GM18907 (cell line): ENCODE measurements at regions not wholly inside any gene's neighbourhood (a gene's known extent, or its start where the extent isn't known, plus 50 kb on each side); places are given as distances from the start of the nearest gene placed in this dataset.
"Not testable (repeated sequence)": the region's sequence is repeated elsewhere in the genome, so short reads cannot be mapped to it uniquely, and the experiment has no call there.

Experiments used
- ATAC-seq: cut with Tn5 transposase; IDR thresholded peaks from one replicate; pipeline ENCODE4 v1.9.1; 2021; ENCODE audit warnings: mild to moderate bottlenecking, moderate library complexity; ENCODE audit not compliant: unreplicated experiment

DNA sequence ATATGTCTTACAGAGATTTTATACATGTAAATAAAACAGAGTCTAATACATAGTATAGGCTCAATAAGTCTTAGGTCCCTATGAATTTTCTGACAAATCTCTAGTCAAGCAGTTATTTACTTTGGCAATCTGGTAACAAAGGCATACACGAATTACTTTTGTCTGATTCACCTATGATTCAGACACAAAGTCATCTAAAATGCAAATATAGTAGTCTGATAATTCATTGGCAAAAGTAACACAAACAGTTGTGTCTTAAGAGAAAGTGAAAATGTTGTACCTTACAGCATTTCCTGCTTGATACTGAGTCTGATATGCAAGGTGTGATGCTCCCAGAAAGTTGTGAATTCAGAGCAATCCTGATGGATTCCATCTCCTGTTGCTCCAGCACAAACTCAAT is 209.4 kb upstream of the PRSS1 start:
- ATAC-seq = no peak

- no peak for ATAC-seq
These were observed 211.5 kb upstream of the PRSS1 start for GRCh38 chr7:142537760-142538159.

GRCh38 chr7:142535123-142535779 is 214.0 kb upstream of the PRSS1 start:
- ATAC-seq = peak; percentile 96

DNA sequence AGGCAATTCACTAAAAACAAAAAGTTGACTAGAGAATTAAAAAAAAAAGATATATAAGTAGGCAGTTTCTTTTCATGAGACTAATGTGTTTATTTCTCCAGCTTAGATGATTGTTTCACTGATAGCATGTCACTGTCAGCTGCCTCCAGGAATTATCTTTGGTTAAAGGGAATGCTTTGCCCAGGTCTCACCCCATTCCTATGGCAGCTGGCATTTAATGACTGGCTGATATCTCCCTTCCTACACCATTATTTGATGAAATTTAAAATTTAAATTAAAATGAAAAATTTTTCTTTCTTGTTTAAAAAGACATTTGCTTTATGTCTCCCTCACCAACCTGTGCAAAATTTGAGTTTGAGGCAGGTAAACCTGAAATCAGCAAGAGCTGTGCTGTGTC is 214.5 kb upstream of the PRSS1 start:
- ATAC-seq = no peak

DNA sequence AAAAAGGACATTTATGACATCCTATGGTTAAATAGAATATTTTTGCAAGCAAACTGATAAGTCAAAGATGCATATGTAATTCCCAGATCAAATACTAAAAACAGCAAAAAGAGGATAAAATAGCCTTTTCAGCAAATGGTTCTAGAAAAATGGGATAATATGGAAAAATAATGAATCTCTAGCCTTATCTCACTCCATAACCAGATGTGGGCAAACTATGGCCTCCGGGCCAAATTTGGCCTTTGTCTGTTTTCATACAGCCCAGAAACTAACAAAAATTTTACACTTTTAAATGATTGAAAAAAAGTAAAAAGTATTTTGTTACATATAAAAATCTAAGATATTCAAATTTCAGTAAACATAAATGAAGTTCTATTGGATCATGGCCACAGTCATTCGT is 215.4 kb upstream of the PRSS1 start:
- ATAC-seq = no peak

GRCh38 chr7:142529591-142529990 is 219.7 kb upstream of the PRSS1 start:
- no peak for ATAC-seq

GRCh38 chr7:142528608-142529408 is 220.5 kb upstream of the PRSS1 start:
- no peak for ATAC-seq

DNA sequence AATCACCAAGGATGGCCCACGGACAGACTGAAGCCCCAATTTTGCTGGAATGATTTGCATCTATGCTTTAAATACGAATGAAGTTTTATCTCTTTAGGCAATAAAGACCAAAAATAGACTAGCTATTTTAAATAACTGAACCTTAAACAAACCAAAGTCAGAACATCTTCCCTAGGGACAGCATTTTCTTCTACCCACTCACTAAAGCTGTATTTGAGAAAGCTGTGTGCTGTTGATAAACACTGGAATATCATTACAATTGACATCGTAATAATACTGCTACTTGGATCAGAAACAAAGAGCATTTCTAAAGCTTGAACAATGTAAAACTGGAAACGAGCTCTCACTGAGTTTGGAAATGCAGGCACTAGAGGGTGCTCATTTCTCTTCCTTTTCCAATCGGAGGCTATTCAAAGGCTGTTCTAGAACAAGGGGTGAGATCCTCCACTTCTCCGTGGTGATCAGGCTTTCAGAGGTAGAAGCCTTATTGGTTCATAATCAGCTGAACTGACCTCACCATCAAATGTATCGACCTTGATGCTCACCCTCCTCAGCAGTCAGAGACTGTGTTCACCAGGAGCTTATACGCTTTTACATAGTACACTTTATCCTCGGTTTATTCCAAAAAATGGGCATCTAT is 225.3 kb upstream of the PRSS1 start:
- ATAC-seq = no peak

GRCh38 chr7:142522735-142523134 is 226.5 kb upstream of the PRSS1 start:
- no peak for ATAC-seq

GRCh38 chr7:142520885-142521284 is 228.4 kb upstream of the PRSS1 start:
- ATAC-seq = not testable (repeated sequence)

DNA sequence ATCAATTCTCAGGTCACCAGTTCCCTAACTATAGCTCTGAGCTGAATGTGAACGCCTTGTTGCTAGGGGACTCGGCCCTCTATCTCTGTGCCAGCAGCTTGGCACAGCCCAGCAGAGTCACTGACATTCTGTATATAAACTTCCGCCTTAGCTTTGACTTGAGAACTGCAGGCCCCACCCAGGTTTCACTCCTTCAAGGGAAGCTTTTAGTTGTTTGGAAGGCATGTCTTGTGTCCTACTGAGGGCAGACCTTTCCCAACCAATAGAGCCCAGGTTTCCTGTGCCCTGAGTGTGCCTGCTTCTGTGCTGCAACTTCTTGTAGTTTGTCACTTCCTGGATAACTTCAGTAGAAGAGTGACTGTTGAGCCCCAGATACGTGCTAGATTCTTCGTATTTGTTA is 228.8 kb upstream of the PRSS1 start:
- ATAC-seq = not testable (repeated sequence)

GRCh38 chr7:142519079-142520078 is 229.9 kb upstream of the PRSS1 start:
- ATAC-seq = no peak

DNA sequence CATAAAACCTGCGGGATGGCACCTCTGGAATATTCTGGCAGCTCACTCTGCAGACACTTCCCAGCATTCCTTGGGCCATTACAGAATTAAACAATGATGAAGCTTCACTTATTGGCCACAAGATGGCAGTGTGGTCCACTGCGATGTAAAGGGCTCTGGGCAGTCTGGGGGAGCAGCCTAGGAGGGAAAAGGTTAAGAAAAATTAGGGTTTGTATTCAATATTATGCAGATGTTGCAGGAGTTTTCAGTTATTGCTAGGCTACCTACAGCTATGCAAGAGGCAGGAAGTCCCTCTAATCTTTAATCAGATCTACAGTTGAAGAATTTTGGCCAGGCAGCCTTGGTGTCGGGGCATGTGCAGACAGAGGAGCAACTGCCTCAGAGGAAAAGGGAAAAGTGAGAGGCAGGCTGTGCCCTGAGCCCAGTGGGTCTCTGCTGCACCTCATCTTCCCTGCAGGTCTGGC is 233.2 kb upstream of the PRSS1 start:
- ATAC-seq = peak; percentile 94

GRCh38 chr7:142514716-142515115 is 234.6 kb upstream of the PRSS1 start:
- not testable (repeated sequence) for ATAC-seq

GRCh38 chr7:142513178-142513955 is 235.9 kb upstream of the PRSS1 start:
- ATAC-seq = no peak

DNA sequence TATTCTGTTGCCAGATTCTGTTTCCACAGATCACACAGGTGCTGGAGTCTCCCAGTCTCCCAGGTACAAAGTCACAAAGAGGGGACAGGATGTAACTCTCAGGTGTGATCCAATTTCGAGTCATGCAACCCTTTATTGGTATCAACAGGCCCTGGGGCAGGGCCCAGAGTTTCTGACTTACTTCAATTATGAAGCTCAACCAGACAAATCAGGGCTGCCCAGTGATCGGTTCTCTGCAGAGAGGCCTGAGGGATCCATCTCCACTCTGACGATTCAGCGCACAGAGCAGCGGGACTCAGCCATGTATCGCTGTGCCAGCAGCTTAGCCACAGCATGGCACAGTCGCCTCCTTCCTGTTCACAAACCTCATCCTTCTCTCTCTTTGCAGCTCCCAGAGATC is 237.5 kb upstream of the PRSS1 start:
- no peak for ATAC-seq

DNA sequence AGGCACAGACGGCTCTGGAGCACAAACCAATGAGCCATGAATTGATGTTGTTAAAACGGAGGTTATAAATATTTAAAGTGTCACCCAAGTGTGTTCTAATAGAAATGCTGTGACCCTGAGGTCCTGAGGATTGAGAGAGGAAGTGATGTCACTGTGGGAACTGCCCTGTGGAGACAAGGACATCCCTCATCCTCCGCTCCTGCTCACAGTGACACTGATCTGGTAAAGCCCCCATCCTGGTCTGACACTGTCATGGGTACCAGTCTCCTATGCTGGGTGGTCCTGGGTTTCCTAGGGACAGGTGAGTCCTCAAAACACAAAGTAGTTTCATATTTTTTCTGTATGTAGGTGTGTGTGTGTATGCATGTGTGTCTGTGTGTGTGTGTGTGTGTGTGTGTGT is 237.9 kb upstream of the PRSS1 start:
- ATAC-seq = no peak

DNA sequence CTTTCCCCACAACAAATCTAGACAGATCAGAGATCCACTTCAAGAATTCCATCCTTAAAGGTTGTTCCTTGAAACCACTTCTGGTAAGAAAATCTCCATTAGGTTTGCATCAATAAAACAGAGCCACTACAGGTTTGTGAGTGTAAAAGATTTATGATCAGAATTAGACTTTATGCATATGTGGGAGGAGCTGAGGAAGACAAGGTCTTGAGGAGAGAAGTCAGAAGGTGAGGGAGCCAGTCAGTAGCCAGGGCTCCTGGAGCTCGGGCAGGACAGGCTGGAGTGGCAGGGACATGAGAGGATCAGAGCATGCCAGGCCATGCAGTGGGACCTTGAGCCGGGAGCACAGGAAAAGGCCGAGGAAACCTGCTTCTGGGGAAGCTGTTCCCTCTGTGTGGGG is 240.0 kb upstream of the PRSS1 start:
- ATAC-seq = not testable (repeated sequence)

- ATAC-seq = no peak
These were observed 241.0 kb upstream of the PRSS1 start for GRCh38 chr7:142508251-142508650.

DNA sequence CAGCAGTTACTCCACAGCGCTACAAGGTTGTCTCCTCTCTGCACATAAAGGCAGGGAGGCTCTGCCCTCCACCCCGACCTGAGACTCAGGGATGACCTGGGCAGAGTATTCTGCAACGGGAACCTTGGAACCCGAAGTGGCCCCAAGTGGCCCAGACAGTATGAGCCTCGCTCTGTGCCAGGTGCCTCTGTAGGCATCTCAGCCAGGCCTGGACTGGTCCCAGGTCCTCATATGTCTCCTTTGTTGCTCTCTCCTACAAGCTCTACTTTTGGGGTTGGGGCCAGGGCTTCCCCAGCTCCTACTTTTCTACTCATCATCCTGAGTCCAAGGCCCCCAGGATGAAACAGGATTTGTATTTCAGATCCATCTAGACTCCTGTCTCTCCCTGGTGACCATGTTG is 241.5 kb upstream of the PRSS1 start:
- ATAC-seq = no peak
